H7 (cell line): ENCODE measurements at regions not wholly inside any gene's neighbourhood (a gene's known extent, or its start where the extent isn't known, plus 50 kb on each side); places are given as distances from the start of the nearest gene placed in this dataset.
"Not testable (repeated sequence)": the region's sequence is repeated elsewhere in the genome, so short reads cannot be mapped to it uniquely, and the experiment has no call there.

Experiments used
- DNase-seq: peaks from one replicate; pipeline ENCODE4 v3.0.0; 2012
- H3K27me3 ChIP-seq: 2 replicates; pipeline ENCODE4 v1.6.0; 2011; ENCODE audit warnings: mild to moderate bottlenecking, low read length; ENCODE audit not compliant: control insufficient read depth, insufficient read depth
- H3K36me3 ChIP-seq: replicated peaks from 2 replicates; pipeline ENCODE4 v1.5.1; 2011; ENCODE audit warnings: low read length; ENCODE audit not compliant: control insufficient read depth, insufficient read depth
- H3K4me3 ChIP-seq: 2 replicates; pipeline ENCODE4 v1.5.1; 2011; ENCODE audit warnings: low read depth, mild to moderate bottlenecking, control low read depth, low read length, moderate library complexity; ENCODE audit not compliant: insufficient read depth

- DNase-seq, result no peak
- H3K27me3 ChIP-seq, result no peaks in the 10 kb centered on the region
- no peak overlapping the region for H3K4me3 ChIP-seq
- H3K36me3 ChIP-seq, result no peaks in the 10 kb centered on the region
Observed at GRCh38 chr6:66190858-66191257, 483.8 kb upstream of the EYS start.

GRCh38 chr6:66189915-66190314 lies 482.9 kb upstream of the EYS start:
- no peak for DNase-seq
- no peaks in the 10 kb centered on the region for H3K27me3 ChIP-seq
- no peaks in the 10 kb centered on the region for H3K36me3 ChIP-seq
- no peak overlapping the region for H3K4me3 ChIP-seq

- no peak for DNase-seq
- Histone ChIP-seq H3K4me3 (no peak overlapping the region), H3K36me3 (no peaks in the 10 kb centered on the region), H3K27me3 (no peaks in the 10 kb centered on the region)
Observed at GRCh38 chr6:66186756-66187155, 479.7 kb upstream of the EYS start.

GRCh38 chr6:66184091-66184490 lies 477.1 kb upstream of the EYS start:
- no peaks in the 10 kb centered on the region for H3K36me3 ChIP-seq
- H3K4me3 ChIP-seq, result no peak overlapping the region
- DNase-seq, result no peak
- no peaks in the 10 kb centered on the region for H3K27me3 ChIP-seq

GRCh38 chr6:66179361-66179760 lies 472.3 kb upstream of the EYS start:
- Histone ChIP-seq H3K36me3 (no peaks in the 10 kb centered on the region), H3K4me3 (no peak overlapping the region), H3K27me3 (no peaks in the 10 kb centered on the region)
- DNase-seq, result no peak

- Histone ChIP-seq H3K36me3 (no peaks in the 10 kb centered on the region), H3K4me3 (no peak overlapping the region), H3K27me3 (no peaks in the 10 kb centered on the region)
- no peak for DNase-seq
Observed at GRCh38 chr6:66173587-66173986, 466.6 kb upstream of the EYS start.

- not testable (repeated sequence) for H3K27me3 ChIP-seq, H3K4me3 ChIP-seq, H3K36me3 ChIP-seq, DNase-seq
Observed at GRCh38 chr6:66166713-66167112, 459.7 kb upstream of the EYS start.

- Histone ChIP-seq H3K27me3 (no peaks in the 10 kb centered on the region), H3K4me3 (no peak overlapping the region), H3K36me3 (no peaks in the 10 kb centered on the region)
- no peak for DNase-seq
Observed at GRCh38 chr6:66161546-66162108, 454.6 kb upstream of the EYS start.

- no peak for DNase-seq
- Histone ChIP-seq H3K4me3 (no peak overlapping the region), H3K27me3 (no peaks in the 10 kb centered on the region), H3K36me3 (no peaks in the 10 kb centered on the region)
Observed at GRCh38 chr6:66159937-66160336, 452.9 kb upstream of the EYS start.

GRCh38 chr6:66153247-66153646 lies 446.2 kb upstream of the EYS start:
- Histone ChIP-seq H3K4me3 (no peak overlapping the region), H3K36me3 (no peaks in the 10 kb centered on the region), H3K27me3 (no peaks in the 10 kb centered on the region)
- DNase-seq, result no peak

GRCh38 chr6:66149132-66149531 lies 442.1 kb upstream of the EYS start:
- no peak for DNase-seq
- Histone ChIP-seq H3K4me3 (no peak overlapping the region), H3K27me3 (no peaks in the 10 kb centered on the region), H3K36me3 (no peaks in the 10 kb centered on the region)

- Histone ChIP-seq H3K27me3 (no peaks in the 10 kb centered on the region), H3K36me3 (no peaks in the 10 kb centered on the region), H3K4me3 (no peak overlapping the region)
- no peak for DNase-seq
Observed at GRCh38 chr6:66145867-66146266, 438.8 kb upstream of the EYS start.

GRCh38 chr6:66134021-66134420 lies 427.0 kb upstream of the EYS start:
- H3K27me3 ChIP-seq, result no peaks in the 10 kb centered on the region
- no peaks in the 10 kb centered on the region for H3K36me3 ChIP-seq
- DNase-seq, result no peak
- no peak overlapping the region for H3K4me3 ChIP-seq

GRCh38 chr6:66128656-66129055 lies 421.6 kb upstream of the EYS start:
- H3K27me3 ChIP-seq, result no peaks in the 10 kb centered on the region
- H3K36me3 ChIP-seq, result no peaks in the 10 kb centered on the region
- no peak for DNase-seq
- no peak overlapping the region for H3K4me3 ChIP-seq

GRCh38 chr6:66128243-66128642 lies 421.2 kb upstream of the EYS start:
- H3K36me3 ChIP-seq, result no peaks in the 10 kb centered on the region
- no peaks in the 10 kb centered on the region for H3K27me3 ChIP-seq
- DNase-seq, result no peak
- H3K4me3 ChIP-seq, result no peak overlapping the region

- H3K27me3 ChIP-seq, result no peaks in the 10 kb centered on the region
- no peak for DNase-seq
- no peak overlapping the region for H3K4me3 ChIP-seq
- H3K36me3 ChIP-seq, result no peaks in the 10 kb centered on the region
Observed at GRCh38 chr6:66127061-66127460, 420.0 kb upstream of the EYS start.
